Head of caudate nucleus (tissue), 42 donors: ENCODE measurements at regions not wholly inside any gene's neighbourhood (a gene's known extent, or its start where the extent isn't known, plus 50 kb on each side); places are given as distances from the start of the nearest gene placed in this dataset.
A peak's percentile ranks its signal among the peaks of the same experiment; 100 is the strongest.

ENCODE experiments used
- DNase-seq, 42 donors: peaks; one replicate each; pipeline versions ENCODE4 v3.0.0 to v3.0.0-alpha.2; 2020 to 2021; ENCODE audit warnings: mixed read lengths in 7 of 42
- intact Hi-C: fragments of 100-400 bp; cut with DNase I; formaldehyde crosslinking; loops from one replicate; pipeline ENCODE4 v1.15.0; 2022

DNA sequence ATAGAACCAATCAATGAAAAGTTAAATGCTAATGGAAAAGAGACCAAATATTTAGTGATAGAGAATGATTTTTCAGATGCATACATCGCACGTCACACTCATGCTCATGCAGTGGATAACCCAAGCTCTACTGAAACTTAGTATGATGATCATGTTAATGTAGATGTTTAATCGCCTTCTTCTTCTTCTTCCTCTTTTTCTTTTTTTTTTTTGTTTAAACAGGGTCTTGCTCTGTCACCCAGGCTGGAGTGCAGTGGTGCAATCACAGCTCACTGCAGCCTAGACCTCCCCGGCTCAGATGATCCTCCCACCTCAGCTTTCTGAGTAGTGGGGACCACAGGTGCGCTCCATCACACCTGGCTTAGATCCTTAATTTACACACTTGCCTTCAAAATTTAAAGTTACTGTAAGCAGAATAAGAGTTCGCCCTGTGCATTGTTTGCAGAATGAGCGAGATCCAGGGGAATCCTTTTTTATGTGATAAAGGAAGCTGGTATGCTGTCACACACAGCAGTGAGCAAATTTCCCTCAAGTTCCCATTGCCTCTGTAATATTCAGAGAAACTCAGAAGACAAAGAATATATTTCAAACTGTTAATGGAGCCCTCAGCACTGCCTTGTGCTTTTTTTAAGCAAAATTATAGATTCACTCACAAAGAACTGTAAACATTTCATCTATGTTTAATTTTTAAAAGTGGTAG is 194.2 kb upstream of the SGK1 start:
- intact Hi-C loops, result no loop called here
- DNase-seq, result no peak

DNA sequence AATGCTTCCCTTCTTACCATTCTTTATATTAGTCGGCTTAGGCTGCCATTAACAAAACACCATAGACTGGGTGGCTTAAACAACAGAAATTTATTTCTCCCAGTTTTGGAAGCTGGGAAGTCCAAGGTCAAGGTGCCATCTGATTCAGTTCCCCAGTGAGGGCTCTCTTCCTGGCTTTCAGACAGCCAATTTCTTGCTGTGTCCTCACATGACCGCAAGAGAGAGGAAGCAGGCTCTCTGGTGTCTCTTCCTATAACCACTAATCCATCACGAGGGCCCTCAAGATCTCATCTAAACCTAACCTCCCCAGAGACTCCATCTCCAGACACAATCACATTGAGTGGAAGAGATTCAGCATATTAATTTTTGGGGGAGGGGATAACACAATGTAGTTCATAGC is 193.0 kb upstream of the SGK1 start:
- intact Hi-C loops, result no loop called here
- DNase-seq, result peak in 2 of 42 donors; percentile 16 to 20

DNA sequence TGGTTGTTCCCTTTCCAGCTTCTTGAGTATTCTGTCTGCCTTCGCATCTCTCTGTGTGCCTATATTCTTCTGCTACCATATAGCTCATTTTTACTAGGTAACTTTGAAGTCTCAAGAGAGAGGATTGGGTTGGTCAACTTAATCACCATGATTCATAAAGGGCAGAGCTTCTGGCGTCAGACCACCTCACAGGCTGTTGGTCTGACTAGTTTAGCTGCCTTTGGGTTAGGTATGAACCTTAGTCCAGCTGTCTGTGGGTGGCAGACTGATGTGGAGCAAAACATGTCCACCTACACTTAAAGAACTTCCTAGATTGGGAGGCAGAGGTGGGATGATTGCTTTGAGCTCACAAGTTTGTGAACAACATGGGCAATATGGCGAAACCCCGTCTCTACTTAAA is 192.2 kb upstream of the SGK1 start:
- intact Hi-C loops, result no loop called here

DNA sequence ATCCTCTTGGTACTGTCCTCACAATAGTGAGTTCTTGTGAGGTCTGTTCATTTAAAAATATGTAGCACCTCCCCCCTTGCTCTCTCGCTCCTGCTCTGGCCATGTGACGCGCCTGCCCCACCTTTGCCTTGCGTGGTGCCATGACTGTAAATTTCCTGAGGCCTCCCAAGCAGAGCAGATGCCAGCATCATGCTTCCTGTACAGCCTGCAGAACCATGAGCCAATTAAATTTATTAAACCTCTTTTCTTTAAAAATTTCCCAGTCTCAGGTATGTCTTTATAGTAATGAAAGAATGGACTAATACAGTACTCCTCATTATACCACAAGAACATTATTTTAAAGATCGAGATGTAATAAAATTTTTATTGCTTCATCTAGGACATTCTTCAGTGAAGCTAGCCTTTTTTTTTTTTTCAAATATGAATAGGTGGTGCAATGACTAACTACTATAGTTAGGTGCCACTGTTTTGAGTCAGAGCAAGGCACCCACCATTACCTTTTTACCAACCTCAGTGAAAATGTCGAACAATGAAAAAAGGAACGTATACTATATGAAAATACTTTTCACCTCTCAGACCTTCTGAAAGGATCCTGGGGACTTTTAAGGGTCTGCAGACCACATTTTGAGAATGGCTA is 191.1 kb upstream of the SGK1 start:
- intact Hi-C loops, result loop anchor here (10.0 kb wide), 1 partner anchor 64 kb away; no protein-coding TSS in a partner anchor
- DNase-seq, result no peak

More for the DNA sequence above, 192.2 kb upstream of the SGK1 start:
- DNase-seq, result no peak

DNA sequence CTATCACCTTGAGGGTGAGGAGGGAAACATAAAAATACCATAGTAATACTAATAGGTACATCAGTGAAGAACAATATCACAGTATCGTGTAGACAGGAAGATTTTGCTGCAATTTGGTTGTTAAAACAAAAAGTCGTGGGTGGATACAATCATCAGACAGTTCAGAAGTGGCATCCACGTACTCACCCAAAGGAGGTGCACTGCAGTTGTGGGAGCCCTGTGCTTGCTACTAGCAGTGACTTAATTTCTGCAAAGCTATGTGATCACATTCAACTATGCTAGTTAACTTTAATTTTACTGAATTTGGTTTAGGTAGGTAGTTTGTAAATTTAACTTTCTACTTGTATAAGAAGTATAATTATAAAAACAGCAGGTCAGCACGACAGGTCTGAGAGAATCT is 188.2 kb upstream of the SGK1 start:
- intact Hi-C loops, result loop anchor here (10.0 kb wide), 1 partner anchor 61 kb away; no protein-coding TSS in a partner anchor
- peak in 12 of 42 donors; percentile 19 to 80 (median 40) for DNase-seq

DNA sequence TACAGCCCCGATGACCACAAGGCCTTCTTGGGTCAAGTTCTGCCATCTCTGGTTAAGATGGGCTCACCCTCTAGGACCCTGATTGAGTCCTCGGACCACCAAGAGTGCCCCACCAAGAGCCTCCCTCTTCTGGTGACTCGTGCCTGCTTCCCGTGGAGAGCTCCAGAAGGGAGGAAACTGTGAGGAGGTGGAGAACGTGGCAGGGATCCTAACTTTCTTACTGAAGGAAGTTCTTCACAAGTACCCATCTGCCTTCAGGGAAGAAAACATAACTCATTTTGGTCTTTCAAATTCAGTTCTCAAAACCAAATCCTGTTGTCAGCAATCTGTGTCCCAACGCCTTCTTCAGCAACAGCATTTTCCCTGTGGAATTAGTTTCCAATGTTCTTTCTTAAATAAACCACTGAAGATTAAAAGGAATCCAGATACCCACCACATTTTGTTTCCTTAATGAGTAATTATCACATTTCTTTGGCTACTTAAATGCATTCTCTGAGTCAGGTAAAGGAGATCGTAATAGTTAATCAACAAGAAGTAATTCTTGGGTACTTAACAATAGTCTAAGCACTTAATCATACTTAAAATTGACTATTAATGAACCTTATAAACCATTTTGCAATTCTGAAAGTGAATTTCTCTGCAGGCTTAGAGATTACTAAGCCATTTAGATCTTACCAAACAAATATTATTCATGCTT is 185.8 kb upstream of the SGK1 start:
- intact Hi-C loops, result loop anchor here (10.0 kb wide), 1 partner anchor 59 kb away; no protein-coding TSS in a partner anchor
- DNase-seq, result no peak

DNA sequence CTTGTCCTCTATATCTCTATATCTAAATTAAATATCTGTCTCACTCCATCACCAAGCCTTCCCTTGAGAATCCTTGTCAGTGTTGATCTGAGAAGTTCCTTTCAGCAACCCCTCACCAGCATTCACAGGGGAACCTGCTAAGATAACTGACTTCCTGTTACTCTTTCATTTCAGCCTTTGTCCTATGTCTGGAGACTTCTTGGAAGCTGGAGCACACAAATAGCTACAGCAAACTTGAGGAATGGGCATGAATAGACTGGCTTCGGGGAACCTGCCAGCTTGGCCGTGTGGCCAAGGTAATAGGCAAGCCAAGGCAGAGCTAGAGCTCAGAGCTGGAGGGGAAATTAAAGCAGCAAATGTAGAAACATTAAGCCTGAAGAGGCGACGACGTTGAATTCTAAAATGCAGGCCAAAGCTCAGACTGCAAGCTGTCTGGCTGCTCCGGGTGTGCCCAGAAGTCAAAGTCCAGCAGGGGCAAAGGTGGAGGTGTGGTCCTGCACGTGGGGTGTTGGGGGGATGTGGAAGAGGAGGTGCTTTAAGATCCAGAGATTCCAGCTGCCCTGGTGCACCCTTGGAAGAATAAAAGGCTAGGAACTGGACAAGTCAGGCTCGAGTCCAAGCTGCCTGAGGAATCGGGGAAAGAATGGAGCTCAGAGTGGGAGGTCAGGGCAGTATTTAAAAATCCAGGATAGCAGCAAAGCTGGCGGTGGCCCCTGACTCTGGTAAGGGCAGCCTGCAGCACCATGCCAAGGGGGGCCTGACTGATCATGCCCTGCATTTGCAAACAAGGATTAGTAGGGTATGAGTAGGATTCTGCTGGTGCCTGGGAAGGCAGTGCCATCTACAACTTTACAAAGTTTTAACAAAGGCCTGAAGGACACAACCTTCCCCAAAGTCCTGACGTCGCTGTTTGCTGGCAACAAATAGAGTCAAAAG is 185.0 kb upstream of the SGK1 start:
- DNase-seq, result peak in 14 of 42 donors; percentile 24 to 63 (median 39)
- intact Hi-C loops, result loop anchor here (10.0 kb wide), 1 partner anchor 58 kb away; no protein-coding TSS in a partner anchor

DNA sequence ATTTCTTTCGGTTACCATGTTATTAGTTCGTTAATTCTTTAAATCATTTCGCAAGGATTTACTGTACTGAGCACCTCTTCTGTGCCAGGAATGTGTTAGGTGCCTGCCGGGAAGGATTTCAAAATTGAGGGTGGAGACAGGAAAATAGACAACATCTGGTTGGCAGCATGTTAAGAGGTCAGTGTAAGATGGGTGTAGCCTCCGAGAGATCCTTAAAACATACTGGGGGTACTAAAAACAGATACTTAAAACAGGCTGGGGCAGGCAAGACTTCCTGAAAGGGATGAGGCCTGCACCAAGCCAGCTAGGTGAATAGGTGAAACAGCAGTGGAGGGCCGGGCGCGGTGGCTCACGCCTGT is 178.0 kb upstream of the SGK1 start:
- DNase-seq, result no peak
- intact Hi-C loops, result no loop called here

DNA sequence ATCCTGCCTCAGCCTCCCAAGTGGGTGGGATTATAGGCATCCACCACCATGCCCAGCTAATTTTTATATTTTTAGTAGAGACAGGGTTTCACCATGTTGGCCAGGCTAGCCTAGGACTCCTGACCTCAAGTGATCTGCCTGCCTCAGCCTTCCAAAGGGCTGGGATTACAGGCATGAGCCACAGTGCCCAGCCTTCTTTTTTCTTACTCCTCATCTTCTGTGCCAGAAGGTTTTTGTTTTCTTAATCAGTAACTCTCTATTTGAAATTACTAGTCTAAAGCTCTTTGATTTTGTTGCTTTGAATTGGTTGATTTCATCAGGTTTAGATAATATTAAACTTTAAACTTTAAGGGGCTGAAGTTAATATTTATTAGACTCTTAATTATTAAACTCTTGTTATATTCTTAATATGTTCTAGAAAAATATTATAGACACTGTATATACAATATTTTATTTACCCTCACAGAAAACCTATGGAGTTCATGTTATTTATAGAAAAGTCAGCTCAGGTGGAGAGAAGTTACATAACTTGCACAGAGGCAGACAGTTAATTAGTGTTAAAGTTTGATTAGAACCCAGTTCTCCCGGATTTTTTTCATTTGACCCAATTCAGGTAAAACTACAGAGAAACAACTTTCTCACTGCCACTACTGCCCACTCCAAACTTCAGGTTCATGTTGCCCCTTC is 177.4 kb upstream of the SGK1 start:
- intact Hi-C loops, result no loop called here

DNA sequence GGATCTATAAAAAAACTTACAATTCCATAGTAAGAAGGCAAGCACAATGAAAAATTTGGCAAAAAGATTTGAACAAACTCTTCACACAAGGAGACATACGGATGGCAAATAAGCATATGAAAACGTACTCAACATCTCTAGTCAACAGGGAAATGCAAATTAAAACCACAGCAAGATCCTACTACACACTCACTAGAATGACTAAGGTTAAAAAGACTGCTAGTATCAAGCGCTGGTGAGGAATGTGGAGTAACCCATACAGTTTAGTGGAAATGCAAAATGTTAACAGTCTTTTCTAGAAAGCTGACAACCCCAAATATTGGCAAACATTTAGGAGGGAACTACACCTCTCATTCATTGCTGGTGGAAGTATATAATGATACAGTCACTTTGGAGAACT is 175.9 kb upstream of the SGK1 start:
- no peak for DNase-seq
- intact Hi-C loops, result no loop called here

More for the DNA sequence above, 177.4 kb upstream of the SGK1 start:
- no peak for DNase-seq

DNA sequence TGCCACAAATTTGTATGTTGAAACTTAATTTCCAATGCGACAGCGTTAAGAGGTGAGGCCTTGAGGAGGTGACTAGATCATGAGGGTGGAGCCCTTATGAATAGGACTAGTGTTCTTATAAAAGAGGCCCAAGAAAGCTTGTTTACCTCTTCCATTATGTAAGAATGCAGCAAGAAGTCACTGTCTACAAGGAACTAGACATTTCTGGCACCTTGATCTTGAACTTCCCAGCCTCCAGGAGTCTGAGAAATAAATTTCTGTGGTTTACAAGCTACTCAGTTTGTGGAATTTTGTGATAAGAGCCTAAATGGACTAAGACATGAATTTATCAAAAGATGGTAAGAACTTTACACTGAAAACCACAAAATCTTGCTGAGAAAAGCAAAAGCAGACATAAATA is 173.6 kb upstream of the SGK1 start:
- no peak for DNase-seq
- intact Hi-C loops, result no loop called here

DNA sequence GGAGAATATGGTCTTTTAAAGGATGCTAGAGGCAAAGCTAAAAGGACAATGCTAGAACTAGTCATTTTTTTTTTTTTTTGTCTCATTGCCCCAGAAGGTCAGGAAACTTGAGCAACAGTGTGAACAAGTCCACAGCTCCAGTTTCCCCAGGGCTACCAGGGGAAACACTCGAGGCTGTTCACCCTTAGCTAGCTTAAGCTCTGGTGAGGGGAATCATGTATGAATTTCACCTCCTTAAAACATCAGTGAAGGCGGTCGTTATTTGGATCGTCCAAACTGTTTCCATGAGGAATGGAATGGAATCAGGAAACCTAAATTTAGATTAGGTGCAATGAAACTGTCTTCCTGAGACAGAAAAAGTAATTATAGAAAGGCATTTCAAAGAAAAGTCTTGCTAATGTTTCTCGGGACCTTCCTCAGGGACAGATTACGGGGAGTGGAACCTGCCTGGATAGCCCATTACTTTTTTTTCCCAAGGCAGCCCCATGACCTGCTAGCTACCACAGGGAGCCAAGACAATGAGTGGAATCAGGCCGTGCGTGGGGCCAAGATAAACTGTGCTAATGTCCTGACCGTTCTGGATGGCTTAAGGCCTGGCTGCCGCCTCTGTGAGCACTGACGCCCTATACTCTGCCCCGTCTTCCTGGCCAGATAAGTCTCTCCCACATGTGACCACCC is 164.8 kb upstream of the SGK1 start:
- no peak for DNase-seq
- intact Hi-C loops, result no loop called here

DNA sequence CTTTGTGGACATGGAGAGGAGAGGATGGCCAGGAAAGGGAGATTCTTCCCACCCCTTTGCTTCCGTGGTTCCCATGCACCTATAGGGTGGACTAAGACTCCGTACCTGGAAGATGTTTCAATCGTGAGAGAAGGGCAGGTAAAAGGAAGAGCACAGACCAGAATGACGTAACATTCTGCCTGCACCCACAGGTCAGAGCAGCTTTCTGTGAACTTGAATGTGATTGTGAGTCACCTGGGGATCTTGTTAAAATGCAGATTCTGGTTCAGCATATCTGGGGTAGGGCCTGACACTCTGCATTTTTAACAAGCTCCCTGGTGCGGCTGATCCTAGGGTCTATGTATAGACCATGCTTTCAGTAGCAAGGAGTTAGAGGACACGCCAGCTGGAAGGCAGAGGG is 164.1 kb upstream of the SGK1 start:
- intact Hi-C loops, result no loop called here
- DNase-seq, result no peak

DNA sequence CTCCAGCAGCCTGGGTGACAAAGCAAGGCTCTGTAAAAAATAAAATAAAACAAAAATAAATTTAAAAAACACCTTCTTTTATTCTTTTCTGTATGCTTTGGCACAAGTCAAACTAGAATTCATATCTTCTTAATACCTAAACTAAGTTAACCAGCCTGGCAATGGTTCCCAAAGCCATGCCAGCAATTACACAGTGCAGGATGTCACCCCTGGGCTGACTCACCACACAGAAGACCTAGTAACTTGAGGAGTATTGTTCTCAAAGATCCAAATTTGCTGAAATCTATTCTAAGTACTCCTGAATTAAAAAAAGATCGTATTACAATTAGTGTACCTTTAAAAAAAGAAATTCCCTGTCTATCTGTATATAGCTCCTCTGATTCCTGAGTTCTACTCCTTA is 162.7 kb upstream of the SGK1 start:
- intact Hi-C loops, result no loop called here
- peak in 8 of 42 donors; percentile 36 to 78 (median 43) for DNase-seq

DNA sequence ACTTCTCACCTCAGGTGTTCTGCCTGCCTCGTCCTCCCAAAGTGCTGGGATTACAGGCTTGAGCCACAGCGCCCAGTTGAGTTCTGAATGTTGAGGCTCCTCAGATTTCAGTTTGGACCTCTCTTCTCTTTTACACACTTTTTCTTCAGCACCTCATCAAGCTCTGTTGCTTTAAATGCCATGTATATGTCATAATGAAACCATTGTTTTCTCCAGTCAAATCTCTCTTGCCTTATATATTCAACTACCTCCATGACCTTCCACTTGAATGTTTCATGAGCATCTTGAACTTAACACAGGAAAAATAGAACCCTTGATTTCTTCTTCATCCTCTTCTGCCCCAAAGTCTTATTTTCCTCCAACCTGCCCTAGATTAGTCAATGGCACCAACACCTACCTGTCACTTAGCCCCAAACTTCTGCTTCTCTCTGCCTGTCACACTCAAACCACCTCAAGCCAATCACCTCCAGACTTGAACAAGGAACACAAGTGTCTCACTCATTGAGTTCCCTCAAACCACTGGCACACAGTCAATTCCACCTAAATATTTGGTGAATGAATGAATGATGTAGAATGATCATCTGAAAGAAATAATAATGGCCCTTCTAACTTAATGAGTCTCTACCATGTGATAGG is 161.0 kb upstream of the SGK1 start:
- intact Hi-C loops, result loop anchor here (10.0 kb wide), 1 partner anchor 76 kb away; no protein-coding TSS in a partner anchor
- DNase-seq, result no peak

DNA sequence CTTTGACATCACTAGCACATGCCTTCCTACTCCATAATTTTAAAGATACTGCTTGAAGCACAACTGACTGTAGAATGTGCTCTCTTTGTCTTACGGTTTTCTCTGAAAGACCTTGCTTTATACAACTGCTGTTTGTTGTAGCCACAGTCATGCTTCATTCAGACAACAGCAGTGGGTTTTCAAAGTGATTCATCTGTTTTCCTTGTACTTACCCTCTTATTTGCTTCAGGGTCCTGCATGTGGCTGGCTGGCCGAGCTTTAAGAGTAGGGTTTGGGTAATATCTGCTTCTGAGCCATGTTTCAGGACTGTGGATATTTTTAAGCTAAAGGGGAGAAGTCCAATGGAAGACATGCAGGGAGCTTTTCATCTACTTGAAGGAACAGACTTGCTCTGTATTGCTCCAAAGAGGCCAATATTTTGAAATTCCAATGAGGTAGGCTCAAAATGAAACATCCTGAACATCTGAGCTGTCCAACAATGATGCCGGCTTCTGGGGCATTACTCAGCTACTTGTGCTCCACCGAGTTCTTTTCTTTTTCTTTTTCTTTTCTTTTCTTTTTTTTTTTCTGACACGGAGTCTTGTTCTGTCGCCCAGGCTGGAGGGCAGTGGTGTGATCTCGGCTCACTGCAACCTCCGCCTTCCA is 160.2 kb upstream of the SGK1 start:
- intact Hi-C loops, result loop anchor here (10.0 kb wide), 1 partner anchor 77 kb away; no protein-coding TSS in a partner anchor
- DNase-seq, result no peak

DNA sequence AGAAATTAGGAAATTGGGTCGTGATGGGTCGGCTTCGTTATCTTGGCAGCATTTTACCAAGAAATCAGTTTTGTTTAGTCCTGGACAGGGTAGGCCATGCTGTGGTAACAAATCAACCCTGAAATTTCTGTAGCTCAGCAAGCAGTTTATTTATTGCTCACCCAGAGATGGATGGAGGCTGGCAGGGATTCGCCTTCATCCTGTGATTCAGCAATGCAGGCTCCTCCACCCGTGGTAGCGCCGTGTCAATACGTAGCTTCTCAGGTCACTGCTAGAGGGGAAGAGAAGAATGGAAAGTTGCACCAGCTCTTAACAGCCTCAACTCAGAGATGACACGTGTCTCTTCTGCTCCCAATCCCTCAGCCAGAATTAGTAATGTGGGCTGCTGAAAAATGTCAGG is 157.0 kb upstream of the SGK1 start:
- intact Hi-C loops, result loop anchor here (10.0 kb wide), 1 partner anchor 80 kb away; no protein-coding TSS in a partner anchor
- DNase-seq, result no peak
